Testis (tissue), 2 donors: ENCODE measurements at regions not wholly inside any gene's neighbourhood (a gene's known extent, or its start where the extent isn't known, plus 50 kb on each side); places are given as distances from the start of the nearest gene placed in this dataset.

Experiments used
- DNase-seq: peaks from one replicate; pipeline ENCODE4 v3.0.0-alpha.2; 2019
- H3K27ac ChIP-seq, 2 donors: fragments of 200-600 bp; sonication (generic); one replicate each; pipeline ENCODE4 v1.5.1; 2019
- H3K27me3 ChIP-seq: fragments of 200-600 bp; sonication (generic); one replicate; pipeline ENCODE4 v1.5.1; 2019
- H3K36me3 ChIP-seq: fragments of 200-600 bp; sonication (generic); one replicate; pipeline ENCODE4 v1.5.1; 2017; ENCODE audit warnings: low read depth; ENCODE audit errors: missing control alignments
- H3K4me1 ChIP-seq: fragments of 200-600 bp; sonication (generic); one replicate; pipeline ENCODE4 v1.5.1; 2019
- H3K4me3 ChIP-seq, 2 donors: fragments of 200-600 bp; sonication (generic); one replicate each; pipeline ENCODE4 v1.5.1; 2017 to 2019
- H3K9me3 ChIP-seq: fragments of 200-600 bp; sonication (generic); one replicate; pipeline ENCODE4 v1.5.1; 2017
- CTCF ChIP-seq, 3 experiments: fragments of 450-650 bp in 2 of 3; fragments of 200-600 bp in 1 of 3; sonication (generic) in 1 of 3; IDR thresholded peaks; one replicate each; pipeline ENCODE4 v1.5.1; 2016 to 2019; ENCODE audit warnings: antibody characterized with exemption in 3 of 3, mild to moderate bottlenecking in 2 of 3, moderate library complexity in 1 of 3
- POLR2A ChIP-seq: fragments of 450-650 bp; IDR thresholded peaks from one replicate; pipeline ENCODE4 v1.6.1; 2017; ENCODE audit warnings: antibody characterized with exemption, mild to moderate bottlenecking, moderate library complexity
- WGBS, 2 donors: methylation state at CpG; one replicate each; pipeline ENCODE4 v1.1.5; 2018; 5-methylcytosine and 5-hydroxymethylcytosine counted together
- intact Hi-C: fragments of 100-400 bp; cut with DNase I; formaldehyde crosslinking; loops from one replicate; pipeline ENCODE4 v1.15.1; 2023; ENCODE audit warnings: low total_unique reads

DNA sequence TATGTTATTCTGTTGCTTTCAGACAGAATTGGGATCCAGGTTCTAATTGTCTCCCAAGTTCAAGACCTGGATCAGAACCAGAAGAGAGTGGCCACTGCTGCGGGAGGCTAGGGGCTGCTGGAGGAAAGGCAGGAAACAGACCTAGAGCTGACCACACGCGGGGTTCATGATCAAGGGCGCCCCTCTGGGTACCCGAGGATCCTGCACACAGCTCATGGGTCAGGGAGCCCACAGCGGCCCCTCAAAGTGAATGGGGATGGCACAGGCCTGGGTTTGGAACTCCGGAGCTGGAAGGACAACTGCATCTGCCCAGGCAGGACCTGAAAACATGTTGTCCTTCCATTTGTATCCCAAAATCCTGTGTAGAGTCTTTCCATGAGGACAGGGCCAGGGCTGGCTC is 107.0 kb downstream of the RMI2 start:
- 90 to 98% methylated on average over 7 of the region's 7 CpGs for WGBS, 2 donors

DNA sequence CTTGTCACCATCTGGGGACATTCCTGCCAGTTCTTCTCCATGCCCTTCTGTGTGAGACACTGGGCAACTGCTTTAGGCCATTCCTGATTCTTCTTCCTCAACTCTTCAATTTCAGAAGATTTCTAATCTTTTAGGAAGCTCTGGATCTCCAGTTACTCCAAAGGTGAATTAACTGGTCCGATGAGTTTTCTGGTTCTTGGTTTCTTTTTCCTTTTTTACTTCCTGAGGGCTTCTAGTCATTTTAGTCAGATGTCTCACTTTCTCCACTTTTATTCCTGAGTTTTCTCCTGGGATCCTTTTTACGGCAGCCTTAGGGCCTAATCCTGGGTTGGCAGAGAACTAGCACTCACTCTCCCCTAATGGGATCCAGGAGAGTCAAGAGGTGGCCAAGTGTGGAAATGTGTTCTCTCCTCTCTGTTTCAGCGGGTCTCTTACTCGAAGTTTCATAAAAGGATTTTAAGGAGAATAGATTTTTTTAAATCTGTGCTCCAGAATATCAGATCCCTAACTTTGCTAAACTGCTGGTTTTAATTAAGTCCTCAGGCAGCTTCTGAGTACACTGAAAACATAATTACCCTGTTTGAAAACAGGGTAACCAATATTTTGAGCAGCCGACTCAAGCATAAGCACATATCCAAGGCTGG is 107.6 kb downstream of the RMI2 start:
- Histone ChIP-seq H3K27me3 (no peaks in the 10 kb centered on the region), H3K4me1 (no peaks in the 10 kb centered on the region), H3K9me3 (no peaks in the 10 kb centered on the region), H3K36me3 (no peaks in the 10 kb centered on the region), H3K4me3 (no peak overlapping the region), H3K27ac (peak overlapping the region in 1 of 2 donors; percentile 72)
- no peak for DNase-seq
- 56 to 68% methylated on average over 5 of the region's 5 CpGs for whole genome bisulfite sequencing, 2 donors
- no peak for TF ChIP-seq CTCF (IDR thresholded peaks at IDR 0.05)
- TF ChIP-seq POLR2A = no peak
- intact Hi-C loops = no loop called here

More for the DNA sequence above, 107.0 kb downstream of the RMI2 start:
- intact Hi-C loops = no loop called here
- no peak for DNase-seq
- Histone ChIP-seq H3K27ac (peak overlapping the region in 1 of 2 donors; percentile 72), H3K4me3 (no peak overlapping the region), H3K9me3 (no peaks in the 10 kb centered on the region), H3K36me3 (no peaks in the 10 kb centered on the region), H3K27me3 (no peaks in the 10 kb centered on the region), H3K4me1 (no peaks in the 10 kb centered on the region)
- no peak for TF ChIP-seq POLR2A
- no peak for TF ChIP-seq CTCF (IDR thresholded peaks at IDR 0.05)

- 85 to 95% methylated on average over 10 of the region's 10 CpGs for WGBS, 2 donors
- H3K4me1 ChIP-seq = no peaks in the 10 kb centered on the region
- H3K4me3 ChIP-seq = no peak overlapping the region
- no peaks in the 10 kb centered on the region for H3K9me3 ChIP-seq
- no peaks in the 10 kb centered on the region for H3K27me3 ChIP-seq
- H3K27ac ChIP-seq = no peak overlapping the region
- no peaks in the 10 kb centered on the region for H3K36me3 ChIP-seq
- TF ChIP-seq CTCF (IDR thresholded peaks at IDR 0.05) = no peak
- intact Hi-C loops = no loop called here
- DNase-seq = no peak
Measured at GRCh38 chr16:11456741-11457140, 111.5 kb downstream of the RMI2 start.

DNA sequence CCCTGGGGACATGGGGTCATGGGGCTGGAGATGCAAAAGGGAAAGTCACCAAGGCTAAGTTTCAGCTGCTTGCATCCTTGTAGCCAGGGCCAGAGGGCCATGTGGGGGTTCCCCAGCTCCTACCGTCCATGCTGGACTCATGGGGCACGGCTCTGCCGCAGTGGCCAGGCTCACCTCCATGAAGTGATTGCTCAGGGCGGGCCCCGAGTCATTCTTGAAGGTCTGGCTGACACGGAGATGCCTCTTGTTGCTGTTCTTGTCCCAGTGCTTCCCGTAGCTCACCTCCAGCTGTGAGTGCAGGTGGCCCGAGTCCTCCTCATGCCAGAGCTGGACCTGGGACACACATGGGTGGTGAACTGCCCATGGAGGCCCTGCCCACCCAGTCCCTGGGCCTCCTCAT is 114.5 kb downstream of the RMI2 start:
- no peak overlapping the region for H3K27ac ChIP-seq
- TF ChIP-seq CTCF (IDR thresholded peaks at IDR 0.05) (no peak), POLR2A (no peak)
- no peaks in the 10 kb centered on the region for H3K4me1 ChIP-seq
- H3K36me3 ChIP-seq = no peaks in the 10 kb centered on the region
- no peaks in the 10 kb centered on the region for H3K27me3 ChIP-seq
- 79 to 84% methylated on average over 8 of the region's 8 CpGs for WGBS, 2 donors
- intact Hi-C loops = no loop called here
- H3K9me3 ChIP-seq = no peaks in the 10 kb centered on the region
- no peak overlapping the region for H3K4me3 ChIP-seq
- no peak for DNase-seq
